Colonic mucosa (tissue), 4 donors: ENCODE measurements at regions not wholly inside any gene's neighbourhood (a gene's known extent, or its start where the extent isn't known, plus 50 kb on each side); places are given as distances from the start of the nearest gene placed in this dataset.

Experiments
- DNase-seq: peaks from one replicate; pipeline ENCODE4 v3.0.0-alpha.2; 2020
- H3K27ac ChIP-seq: fragments of 200-600 bp; one replicate; pipeline ENCODE4 v1.8.0; 2021
- H3K27me3 ChIP-seq: fragments of 200-600 bp; one replicate; pipeline ENCODE4 v1.8.0; 2021
- H3K36me3 ChIP-seq: fragments of 200-600 bp; one replicate; pipeline ENCODE4 v1.8.0; 2021
- H3K4me1 ChIP-seq: fragments of 200-600 bp; one replicate; pipeline ENCODE4 v1.8.0; 2021; ENCODE audit warnings: mild to moderate bottlenecking
- H3K4me3 ChIP-seq: fragments of 200-600 bp; one replicate; pipeline ENCODE4 v1.8.0; 2021
- H3K9ac ChIP-seq, 2 donors: one replicate each; pipeline ENCODE4 v1.7.0; 2013; ENCODE audit warnings: control low read depth in 2 of 2, low read depth in 2 of 2, low read length in 2 of 2
- H3K9me3 ChIP-seq: fragments of 200-600 bp; one replicate; pipeline ENCODE4 v1.8.0; 2021
- CTCF ChIP-seq: fragments of 200-600 bp; IDR thresholded peaks from one replicate; pipeline ENCODE4 v1.8.0; 2022; ENCODE audit warnings: antibody characterized with exemption, mild to moderate bottlenecking
- intact Hi-C: fragments of 100-400 bp; cut with DNase I; formaldehyde crosslinking; loops from one replicate; pipeline ENCODE4 v1.14.1; 2022
- donor health status: healthy.
- donor health status: DM: no; HTN: no; CAD: no.
- donor health status: DM: no; HTN: no; CAD: no.

GRCh38 chr7:46738796-46739195 lies 817.7 kb upstream of the IGFBP3 start:
- H3K27me3 ChIP-seq: no peaks in the 10 kb centered on the region
- H3K9ac ChIP-seq: no peak overlapping the region
- no peaks in the 10 kb centered on the region for H3K36me3 ChIP-seq
- no peaks in the 10 kb centered on the region for H3K4me1 ChIP-seq
- intact Hi-C loops: no loop called here
- TF ChIP-seq CTCF: no peak
- DNase-seq: no peak
- H3K9me3 ChIP-seq: no peaks in the 10 kb centered on the region
- no peak overlapping the region for H3K4me3 ChIP-seq
- no peak overlapping the region for H3K27ac ChIP-seq

GRCh38 chr7:46738165-46738564 lies 817.1 kb upstream of the IGFBP3 start:
- Histone ChIP-seq H3K27me3 (no peaks in the 10 kb centered on the region), H3K4me1 (no peaks in the 10 kb centered on the region), H3K4me3 (no peak overlapping the region), H3K27ac (no peak overlapping the region), H3K9me3 (no peaks in the 10 kb centered on the region), H3K36me3 (no peaks in the 10 kb centered on the region), H3K9ac (no peak overlapping the region)
- intact Hi-C loops: no loop called here
- no peak for DNase-seq
- TF ChIP-seq CTCF: no peak

GRCh38 chr7:46725838-46726237 lies 804.8 kb upstream of the IGFBP3 start:
- Histone ChIP-seq H3K4me1 (no peaks in the 10 kb centered on the region), H3K4me3 (no peak overlapping the region), H3K9me3 (no peaks in the 10 kb centered on the region), H3K36me3 (no peaks in the 10 kb centered on the region), H3K27me3 (no peaks in the 10 kb centered on the region), H3K27ac (no peak overlapping the region), H3K9ac (no peak overlapping the region)
- TF ChIP-seq CTCF: no peak
- intact Hi-C loops: no loop called here
- DNase-seq: no peak

- TF ChIP-seq CTCF: no peak
- Histone ChIP-seq H3K27me3 (no peaks in the 10 kb centered on the region), H3K9me3 (no peaks in the 10 kb centered on the region), H3K36me3 (no peaks in the 10 kb centered on the region), H3K4me1 (no peaks in the 10 kb centered on the region), H3K27ac (no peak overlapping the region), H3K4me3 (no peak overlapping the region), H3K9ac (no peak overlapping the region)
- intact Hi-C loops: no loop called here
- no peak for DNase-seq
These were observed 804.1 kb upstream of the IGFBP3 start for GRCh38 chr7:46725136-46725535.

GRCh38 chr7:46723742-46724141 lies 802.7 kb upstream of the IGFBP3 start:
- Histone ChIP-seq H3K4me3 (no peak overlapping the region), H3K27ac (no peak overlapping the region), H3K9me3 (no peaks in the 10 kb centered on the region), H3K9ac (no peak overlapping the region), H3K27me3 (no peaks in the 10 kb centered on the region), H3K36me3 (no peaks in the 10 kb centered on the region), H3K4me1 (no peaks in the 10 kb centered on the region)
- TF ChIP-seq CTCF: no peak
- intact Hi-C loops: no loop called here
- DNase-seq: no peak

- TF ChIP-seq CTCF: no peak
- DNase-seq: no peak
- intact Hi-C loops: no loop called here
- H3K36me3 ChIP-seq: no peaks in the 10 kb centered on the region
- no peaks in the 10 kb centered on the region for H3K4me1 ChIP-seq
- no peak overlapping the region for H3K4me3 ChIP-seq
- no peak overlapping the region for H3K27ac ChIP-seq
- H3K9ac ChIP-seq: no peak overlapping the region
- H3K9me3 ChIP-seq: no peaks in the 10 kb centered on the region
- no peaks in the 10 kb centered on the region for H3K27me3 ChIP-seq
These were observed 801.9 kb upstream of the IGFBP3 start for GRCh38 chr7:46723003-46723402.
